WTC11 (cell line): ENCODE measurements at regions not wholly inside any gene's neighbourhood (a gene's known extent, or its start where the extent isn't known, plus 50 kb on each side); places are given as distances from the start of the nearest gene placed in this dataset.

Source experiments
- ATAC-seq: fragments of 200-7000 bp; cut with Tn5 transposase; 2 replicates; pipeline ENCODE4 v1.10.0; 2021; ENCODE audit warnings: mild to moderate bottlenecking, moderate library complexity
- CTCF ChIA-PET: fragments of 300-600 bp; sonication (Branson Sonifier 250); formaldehyde crosslinking; loops from one replicate; lab custom pipeline; 2021; ENCODE audit warnings: antibody characterized with exemption; lab: Charles Lee
- POLR2A ChIA-PET: fragments of 350-600 bp; sonication (Branson Sonifier 250); formaldehyde crosslinking; loops from one replicate; lab custom pipeline; 2021; ENCODE audit warnings: antibody characterized with exemption; lab: Charles Lee
- DNase-seq: peaks from one replicate; pipeline ENCODE4 v3.0.0; 2021; ENCODE audit warnings: low spot score
- H3K27ac Mint-ChIP-seq: 2 replicates; pipeline ENCODE4 v1.8.0; 2021; ENCODE audit warnings: mixed read lengths
- H3K27me3 Mint-ChIP-seq: 2 replicates; pipeline ENCODE4 v1.8.0; 2021; ENCODE audit warnings: low read depth, mild to moderate bottlenecking, moderate library complexity, mixed read lengths
- H3K36me3 Mint-ChIP-seq: 2 replicates; pipeline ENCODE4 v1.8.0; 2021; ENCODE audit warnings: mixed read lengths
- H3K4me1 Mint-ChIP-seq: 2 replicates; pipeline ENCODE4 v1.8.0; 2022; ENCODE audit warnings: mixed read lengths
- H3K4me3 Mint-ChIP-seq: 2 replicates; pipeline ENCODE4 v1.8.0; 2021; ENCODE audit warnings: mild to moderate bottlenecking, moderate library complexity, mixed read lengths
- H3K9me3 Mint-ChIP-seq: 2 replicates; pipeline ENCODE4 v1.8.0; 2021; ENCODE audit warnings: mixed read lengths
- CREM ChIP-seq: sonication (generic); formaldehyde crosslinking; IDR thresholded peaks from 2 replicates; pipeline ENCODE4 v1.8.1; 2022; ENCODE audit warnings: mild to moderate bottlenecking, missing genetic modification reagents, moderate library complexity
- ETV6 ChIP-seq: sonication (generic); formaldehyde crosslinking; IDR thresholded peaks from 2 replicates; pipeline ENCODE4 v1.8.1; 2022; ENCODE audit warnings: mild to moderate bottlenecking, missing genetic modification reagents
- FOXK1 ChIP-seq: sonication (generic); formaldehyde crosslinking; IDR thresholded peaks from 2 replicates; pipeline ENCODE4 v1.8.0; 2022; ENCODE audit warnings: mild to moderate bottlenecking, moderate library complexity, missing genetic modification reagents
- GRHL2 ChIP-seq: fragments of 250-450 bp; sonication (Bioruptor Pico); IDR thresholded peaks from 2 replicates; pipeline ENCODE4 v1.8.0; 2022; ENCODE audit warnings: mild to moderate bottlenecking, moderate library complexity; ENCODE audit not compliant: insufficient replicate concordance, severe bottlenecking
- IRF1 ChIP-seq: sonication (generic); formaldehyde crosslinking; IDR thresholded peaks from 2 replicates; pipeline ENCODE4 v1.8.0; 2023; ENCODE audit warnings: missing genetic modification reagents
- MXD4 ChIP-seq: fragments of 250-450 bp; sonication (Bioruptor Pico); IDR thresholded peaks from 2 replicates; pipeline ENCODE4 v1.8.0; 2021; ENCODE audit warnings: mild to moderate bottlenecking, moderate library complexity, borderline replicate concordance
- NFYB ChIP-seq: sonication (generic); formaldehyde crosslinking; conservative IDR thresholded peaks from 2 replicates; pipeline ENCODE4 v1.8.0; 2022; ENCODE audit warnings: low read depth, missing genetic modification reagents
- NR3C1 ChIP-seq: sonication (generic); formaldehyde crosslinking; conservative IDR thresholded peaks from 2 replicates; pipeline ENCODE4 v1.8.1; 2023; ENCODE audit warnings: low read depth, mild to moderate bottlenecking, missing genetic modification reagents
- SMAD4 ChIP-seq: sonication (generic); formaldehyde crosslinking; IDR thresholded peaks from 2 replicates; pipeline ENCODE4 v1.8.0; 2022; ENCODE audit warnings: mild to moderate bottlenecking, missing genetic modification reagents
- TEAD1 ChIP-seq: sonication (generic); formaldehyde crosslinking; IDR thresholded peaks from 2 replicates; pipeline ENCODE4 v1.8.0; 2022; ENCODE audit warnings: mild to moderate bottlenecking, missing genetic modification reagents
- ZNF138 ChIP-seq: sonication (generic); formaldehyde crosslinking; conservative IDR thresholded peaks from 2 replicates; pipeline ENCODE4 v1.8.1; 2022; ENCODE audit warnings: mild to moderate bottlenecking, moderate library complexity, missing genetic modification reagents
- ZNF232 ChIP-seq: sonication (generic); formaldehyde crosslinking; IDR thresholded peaks from 2 replicates; pipeline ENCODE4 v1.8.0; 2022; ENCODE audit warnings: mild to moderate bottlenecking, missing genetic modification reagents
- ZNF317 ChIP-seq: sonication (generic); formaldehyde crosslinking; IDR thresholded peaks from 2 replicates; pipeline ENCODE4 v1.8.1; 2023; ENCODE audit warnings: low read depth, mild to moderate bottlenecking, moderate library complexity, missing genetic modification reagents, borderline replicate concordance
- ZNF396 ChIP-seq: fragments of 250-450 bp; sonication (Bioruptor Pico); IDR thresholded peaks from 2 replicates; pipeline ENCODE4 v1.8.0; 2021; ENCODE audit warnings: mild to moderate bottlenecking, moderate library complexity, borderline replicate concordance
- TF ChIP-seq, protein P1 (sequence below): sonication (generic); formaldehyde crosslinking; conservative IDR thresholded peaks from 2 replicates; pipeline ENCODE4 v1.8.1; 2022; ENCODE audit warnings: mild to moderate bottlenecking, missing genetic modification reagents
- TF ChIP-seq, protein P2 (sequence below): fragments of 250-450 bp; sonication (Bioruptor Pico); IDR thresholded peaks from 2 replicates; pipeline ENCODE4 v1.9.0; 2021; ENCODE audit warnings: mild to moderate bottlenecking
- TF ChIP-seq, protein P3 (sequence below): sonication (generic); formaldehyde crosslinking; IDR thresholded peaks from 2 replicates; pipeline ENCODE4 v1.8.1; 2023; ENCODE audit warnings: mild to moderate bottlenecking, missing genetic modification reagents
- TF ChIP-seq, protein P4 (sequence below): sonication (generic); formaldehyde crosslinking; IDR thresholded peaks from 2 replicates; pipeline ENCODE4 v1.8.0; 2022; ENCODE audit warnings: mild to moderate bottlenecking, missing genetic modification reagents
- TF ChIP-seq, protein P5 (sequence below): sonication (generic); formaldehyde crosslinking; IDR thresholded peaks from 2 replicates; pipeline ENCODE4 v1.8.0; 2023; ENCODE audit warnings: mild to moderate bottlenecking, missing genetic modification reagents
- TF ChIP-seq, protein P6 (sequence below): sonication (generic); formaldehyde crosslinking; IDR thresholded peaks from 2 replicates; pipeline ENCODE4 v1.8.1; 2022; ENCODE audit warnings: mild to moderate bottlenecking, missing genetic modification reagents, moderate library complexity, borderline replicate concordance

- no peak for DNase-seq
- Mint-ChIP-seq H3K4me3 (no peak overlapping the region), H3K4me1 (peaks cover 22% of the 10 kb centered on the region), H3K9me3 (no peaks in the 10 kb centered on the region), H3K27ac (no peak overlapping the region), H3K27me3 (no peaks in the 10 kb centered on the region; the same call in 1 of the 2 replicates), H3K36me3 (no peaks in the 10 kb centered on the region)
- ChIA-PET CTCF (interaction anchor here (1.2 to 1.6 kb wide), 2 partner anchors 154 to 158 kb away, joined by 3 read pairs; no protein-coding TSS in a partner anchor), POLR2A (no interaction called here)
- TF ChIP-seq NFYB (no peak), SMAD4 (no peak), NR3C1 (CRISPR knock-in tag) (no peak), ZNF317 (no peak), CREM (CRISPR knock-in tag) (no peak), ZNF396 (CRISPR knock-in tag) (no peak), ETV6 (CRISPR knock-in tag) (no peak), GRHL2 (CRISPR knock-in tag) (no peak), IRF1 (CRISPR knock-in tag) (no peak), MXD4 (CRISPR knock-in tag) (no peak), TEAD1 (CRISPR knock-in tag) (no peak), FOXK1 (CRISPR knock-in tag) (no peak), ZNF138 (CRISPR knock-in tag) (no peak), ZNF232 (CRISPR knock-in tag) (no peak)
- TF ChIP-seq, protein P1, sequence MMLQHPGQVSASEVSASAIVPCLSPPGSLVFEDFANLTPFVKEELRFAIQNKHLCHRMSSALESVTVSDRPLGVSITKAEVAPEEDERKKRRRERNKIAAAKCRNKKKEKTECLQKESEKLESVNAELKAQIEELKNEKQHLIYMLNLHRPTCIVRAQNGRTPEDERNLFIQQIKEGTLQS (CRISPR knock-in tag): no peak
- TF ChIP-seq, protein P2, sequence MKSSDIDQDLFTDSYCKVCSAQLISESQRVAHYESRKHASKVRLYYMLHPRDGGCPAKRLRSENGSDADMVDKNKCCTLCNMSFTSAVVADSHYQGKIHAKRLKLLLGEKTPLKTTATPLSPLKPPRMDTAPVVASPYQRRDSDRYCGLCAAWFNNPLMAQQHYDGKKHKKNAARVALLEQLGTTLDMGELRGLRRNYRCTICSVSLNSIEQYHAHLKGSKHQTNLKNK (CRISPR knock-in tag): no peak
- TF ChIP-seq, protein P3, sequence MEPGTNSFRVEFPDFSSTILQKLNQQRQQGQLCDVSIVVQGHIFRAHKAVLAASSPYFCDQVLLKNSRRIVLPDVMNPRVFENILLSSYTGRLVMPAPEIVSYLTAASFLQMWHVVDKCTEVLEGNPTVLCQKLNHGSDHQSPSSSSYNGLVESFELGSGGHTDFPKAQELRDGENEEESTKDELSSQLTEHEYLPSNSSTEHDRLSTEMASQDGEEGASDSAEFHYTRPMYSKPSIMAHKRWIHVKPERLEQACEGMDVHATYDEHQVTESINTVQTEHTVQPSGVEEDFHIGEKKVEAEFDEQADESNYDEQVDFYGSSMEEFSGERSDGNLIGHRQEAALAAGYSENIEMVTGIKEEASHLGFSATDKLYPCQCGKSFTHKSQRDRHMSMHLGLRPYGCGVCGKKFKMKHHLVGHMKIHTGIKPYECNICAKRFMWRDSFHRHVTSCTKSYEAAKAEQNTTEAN (CRISPR knock-in tag): no peak
- TF ChIP-seq, protein P4, sequence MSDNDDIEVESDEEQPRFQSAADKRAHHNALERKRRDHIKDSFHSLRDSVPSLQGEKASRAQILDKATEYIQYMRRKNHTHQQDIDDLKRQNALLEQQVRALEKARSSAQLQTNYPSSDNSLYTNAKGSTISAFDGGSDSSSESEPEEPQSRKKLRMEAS (CRISPR knock-in tag): no peak
- TF ChIP-seq, protein P5, sequence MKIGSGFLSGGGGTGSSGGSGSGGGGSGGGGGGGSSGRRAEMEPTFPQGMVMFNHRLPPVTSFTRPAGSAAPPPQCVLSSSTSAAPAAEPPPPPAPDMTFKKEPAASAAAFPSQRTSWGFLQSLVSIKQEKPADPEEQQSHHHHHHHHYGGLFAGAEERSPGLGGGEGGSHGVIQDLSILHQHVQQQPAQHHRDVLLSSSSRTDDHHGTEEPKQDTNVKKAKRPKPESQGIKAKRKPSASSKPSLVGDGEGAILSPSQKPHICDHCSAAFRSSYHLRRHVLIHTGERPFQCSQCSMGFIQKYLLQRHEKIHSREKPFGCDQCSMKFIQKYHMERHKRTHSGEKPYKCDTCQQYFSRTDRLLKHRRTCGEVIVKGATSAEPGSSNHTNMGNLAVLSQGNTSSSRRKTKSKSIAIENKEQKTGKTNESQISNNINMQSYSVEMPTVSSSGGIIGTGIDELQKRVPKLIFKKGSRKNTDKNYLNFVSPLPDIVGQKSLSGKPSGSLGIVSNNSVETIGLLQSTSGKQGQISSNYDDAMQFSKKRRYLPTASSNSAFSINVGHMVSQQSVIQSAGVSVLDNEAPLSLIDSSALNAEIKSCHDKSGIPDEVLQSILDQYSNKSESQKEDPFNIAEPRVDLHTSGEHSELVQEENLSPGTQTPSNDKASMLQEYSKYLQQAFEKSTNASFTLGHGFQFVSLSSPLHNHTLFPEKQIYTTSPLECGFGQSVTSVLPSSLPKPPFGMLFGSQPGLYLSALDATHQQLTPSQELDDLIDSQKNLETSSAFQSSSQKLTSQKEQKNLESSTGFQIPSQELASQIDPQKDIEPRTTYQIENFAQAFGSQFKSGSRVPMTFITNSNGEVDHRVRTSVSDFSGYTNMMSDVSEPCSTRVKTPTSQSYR (CRISPR knock-in tag): no peak
- TF ChIP-seq, protein P6, sequence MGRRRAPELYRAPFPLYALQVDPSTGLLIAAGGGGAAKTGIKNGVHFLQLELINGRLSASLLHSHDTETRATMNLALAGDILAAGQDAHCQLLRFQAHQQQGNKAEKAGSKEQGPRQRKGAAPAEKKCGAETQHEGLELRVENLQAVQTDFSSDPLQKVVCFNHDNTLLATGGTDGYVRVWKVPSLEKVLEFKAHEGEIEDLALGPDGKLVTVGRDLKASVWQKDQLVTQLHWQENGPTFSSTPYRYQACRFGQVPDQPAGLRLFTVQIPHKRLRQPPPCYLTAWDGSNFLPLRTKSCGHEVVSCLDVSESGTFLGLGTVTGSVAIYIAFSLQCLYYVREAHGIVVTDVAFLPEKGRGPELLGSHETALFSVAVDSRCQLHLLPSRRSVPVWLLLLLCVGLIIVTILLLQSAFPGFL (CRISPR knock-in tag): no peak
- no peak for ATAC-seq
Observed at GRCh38 chr10:43843321-43844101, 194.8 kb upstream of the ZNF32 start.
